ENCODE measurements at regions not wholly inside any gene's neighbourhood (a gene's known extent, or its start where the extent isn't known, plus 50 kb on each side); places are given as distances from the start of the nearest gene placed in this dataset.

- Histone ChIP-seq H3K36me3 (ENCODE audit: control insufficient read depth, insufficient read depth, low read length) (no peaks in the 10 kb centered on the region), H3K79me1 (ENCODE audit: low read depth in 1 of 2, low read length in 2 of 2) (no peaks in the 10 kb centered on the region), H3K9me1 (ENCODE audit: insufficient read depth, low read length) (no peaks in the 10 kb centered on the region), H3K23ac (ENCODE audit: low read depth, low read length) (no peak overlapping the region), H2AFZ (replicated peaks; ENCODE audit: low read length, poor library complexity) (no peak overlapping the region), H3K4me1 (ENCODE audit: control insufficient read depth, insufficient read depth, low read length) (no peaks in the 10 kb centered on the region), H3K27me3 (ENCODE audit: control insufficient read depth, insufficient read depth, low read length) (no peaks in the 10 kb centered on the region), H3K9me3 (ENCODE audit: control insufficient read depth, insufficient read depth, low read length) (no peaks in the 10 kb centered on the region), H3K27ac (ENCODE audit: insufficient read depth, low read length) (no peak overlapping the region), H2BK120ac (ENCODE audit: low read depth, low read length) (no peak overlapping the region), H3K18ac (ENCODE audit: low read depth, low read length) (no peak overlapping the region), H2AK9ac (replicated peaks; ENCODE audit: low read depth, low read length, poor library complexity) (no peak overlapping the region), H3K9ac (ENCODE audit: low read depth, low read length) (no peak overlapping the region), H4K5ac (ENCODE audit: low read depth, low read length) (no peak overlapping the region), H4K8ac (ENCODE audit: low read depth in 2 of 2, low read length in 2 of 2) (no peak overlapping the region), H3K4ac (ENCODE audit: low read depth, low read length) (no peak overlapping the region), H3K14ac (replicated peaks; ENCODE audit: low read depth, low read length) (no peak overlapping the region), H4K91ac (ENCODE audit: insufficient read depth, low read depth, low read length) (no peak overlapping the region), H3K56ac (ENCODE audit: extremely low read depth, insufficient read depth, low read length) (no peak overlapping the region), H2BK15ac (ENCODE audit: low read depth, low read length) (no peak overlapping the region), H3K4me2 (ENCODE audit: low read depth, low read length) (no peak overlapping the region), H4K20me1 (ENCODE audit: insufficient read depth, low read length) (no peaks in the 10 kb centered on the region), H2AK5ac (ENCODE audit: low read depth, low read length) (no peak overlapping the region), H2BK20ac (ENCODE audit: low read depth, low read length) (no peak overlapping the region), H3K4me3 (ENCODE audit: insufficient read depth, low read depth, low read length) (no peak overlapping the region), H2BK5ac (ENCODE audit: low read depth, low read length, poor library complexity, severe bottlenecking) (no peak overlapping the region)
- ChIA-PET CTCF (no interaction called here), POLR2A (ENCODE audit: unreplicated experiment) (no interaction called here)
- dilution Hi-C loops (cut with HindIII; ENCODE audit: low sequenced_read_pairs, unreplicated experiment), result no loop called here
- DNase-seq (no peak), ATAC-seq (ENCODE audit: low read depth) (no peak)
- in situ Hi-C loops (cut with MboI; ENCODE audit: low sequenced_read_pairs), result no loop called here
- no TSS peak for BruUV-seq (replicated peaks)
- intact Hi-C loops (cut with micrococcal nuclease), result no loop called here
- TF ChIP-seq MXI1 (IDR thresholded peaks at IDR 0.05; ENCODE audit: borderline replicate concordance, low read depth, low read length) (no peak), RAD21 (IDR thresholded peaks at IDR 0.05; ENCODE audit: low read length) (no peak), RCOR1 (IDR thresholded peaks at IDR 0.05; ENCODE audit: insufficient replicate concordance, low read length) (no peak), MAFK (IDR thresholded peaks at IDR 0.05; ENCODE audit: low read depth, low read length) (no peak), BHLHE40 (IDR thresholded peaks at IDR 0.05; ENCODE audit: low read depth, low read length) (no peak), NFE2L2 (IDR thresholded peaks at IDR 0.05; ENCODE audit: low read depth, low read length) (no peak), FOS (IDR thresholded peaks at IDR 0.05; ENCODE audit: low read depth, low read length) (no peak), SMC3 (IDR thresholded peaks at IDR 0.05; ENCODE audit: low read depth, low read length) (no peak)
- TF ChIP-seq, protein P1, sequence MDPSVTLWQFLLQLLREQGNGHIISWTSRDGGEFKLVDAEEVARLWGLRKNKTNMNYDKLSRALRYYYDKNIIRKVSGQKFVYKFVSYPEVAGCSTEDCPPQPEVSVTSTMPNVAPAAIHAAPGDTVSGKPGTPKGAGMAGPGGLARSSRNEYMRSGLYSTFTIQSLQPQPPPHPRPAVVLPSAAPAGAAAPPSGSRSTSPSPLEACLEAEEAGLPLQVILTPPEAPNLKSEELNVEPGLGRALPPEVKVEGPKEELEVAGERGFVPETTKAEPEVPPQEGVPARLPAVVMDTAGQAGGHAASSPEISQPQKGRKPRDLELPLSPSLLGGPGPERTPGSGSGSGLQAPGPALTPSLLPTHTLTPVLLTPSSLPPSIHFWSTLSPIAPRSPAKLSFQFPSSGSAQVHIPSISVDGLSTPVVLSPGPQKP (IDR thresholded peaks at IDR 0.05; ENCODE audit: borderline replicate concordance, low read depth, low read length), result no peak
- WGBS, 2 experiments (ENCODE audit: extremely low coverage in 2 of 2, insufficient read length in 1 of 2), result 75% methylated on average over 1 of the region's 1 CpG; no CpG with 5 or more reads in 1 of the 2 experiments
Observed at GRCh38 chr16:73912850-73913249, 383.8 kb upstream of the PSMD7 start.
